GM12892 (cell line): ENCODE measurements at regions not wholly inside any gene's neighbourhood (a gene's known extent, or its start where the extent isn't known, plus 50 kb on each side); places are given as distances from the start of the nearest gene placed in this dataset.

Experiments used
- DNase-seq: peaks from one replicate; pipeline ENCODE4 v3.0.0; 2011; ENCODE audit not compliant: insufficient read length
- FAIRE-seq: peaks from 2 replicates; lab custom pipeline; 2011; peaks lifted over from hg19 to GRCh38; lab: Jason Lieb, UNC
- POLR2A ChIP-seq: IDR thresholded peaks from 2 replicates; pipeline ENCODE4 v1.6.1; 2011; ENCODE audit warnings: low read depth, low read length, control low read depth
- POLR2AphosphoS5 ChIP-seq: IDR thresholded peaks from 2 replicates; pipeline ENCODE4 v1.6.1; 2011; ENCODE audit warnings: low read depth, low read length, control low read depth
- TAF1 ChIP-seq: IDR thresholded peaks from 2 replicates; pipeline ENCODE4 v1.6.1; 2011; ENCODE audit warnings: low read depth, mild to moderate bottlenecking, control low read depth, low read length, borderline replicate concordance

DNA sequence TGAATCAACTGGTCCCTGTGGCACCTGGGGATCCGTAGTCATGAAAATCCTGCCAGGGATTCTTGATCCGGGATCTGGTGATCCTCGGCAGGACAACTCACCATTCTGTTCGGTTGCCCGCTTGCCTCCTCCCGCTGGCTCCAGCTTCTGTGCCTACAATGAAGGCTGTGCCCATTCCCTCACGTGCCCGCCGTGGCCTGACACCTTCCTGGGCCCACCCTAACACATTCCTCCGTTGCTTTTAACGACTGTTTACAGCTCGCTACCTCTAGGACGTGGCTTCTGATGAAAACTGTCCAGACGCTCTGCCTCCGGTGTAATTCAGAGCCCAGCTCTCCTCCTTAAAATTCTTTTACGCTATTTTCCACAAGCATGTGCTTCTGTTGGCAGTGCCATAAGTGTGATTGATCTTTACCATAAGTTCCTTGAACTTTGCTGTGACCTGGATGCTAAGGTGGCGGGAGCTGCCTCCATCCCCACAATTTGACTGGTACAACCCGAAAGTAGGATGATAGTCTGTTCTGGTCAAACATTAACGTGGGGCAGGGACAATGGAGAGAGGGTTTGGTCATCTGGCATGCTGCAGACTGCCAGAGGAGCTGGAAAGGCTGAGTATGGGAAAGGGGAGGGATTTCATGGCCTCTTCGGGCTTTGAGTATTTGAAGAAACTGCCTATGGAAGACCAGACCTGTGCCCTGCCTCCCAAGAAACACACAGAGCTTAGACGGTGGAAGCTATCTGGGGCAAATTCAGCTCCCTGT lies 206.8 kb upstream of the TNP1 start:
- FAIRE-seq (no peak), DNase-seq (no peak)
- TF ChIP-seq POLR2AphosphoS5: no peak
- TF ChIP-seq POLR2A: no peak
- TF ChIP-seq TAF1: no peak

- DNase-seq (no peak), FAIRE-seq (no peak)
- TF ChIP-seq TAF1 (no peak), POLR2A (no peak), POLR2AphosphoS5 (no peak)
Measured at GRCh38 chr2:217065695-217066405, 206.0 kb upstream of the TNP1 start.

DNA sequence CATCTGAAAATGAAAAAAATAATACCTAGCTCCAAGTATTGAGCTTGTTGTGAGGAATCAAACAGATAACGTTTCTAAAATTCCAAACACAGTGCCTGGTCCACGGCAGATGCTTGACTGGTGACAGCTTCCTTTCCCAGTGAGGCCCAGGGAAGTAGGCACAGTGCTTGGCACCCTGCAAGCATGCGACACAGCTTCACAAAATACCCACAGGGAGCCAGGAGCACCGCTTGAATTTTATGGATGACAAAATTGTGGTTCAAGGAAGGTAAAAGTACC lies 205.1 kb upstream of the TNP1 start:
- TF ChIP-seq POLR2A: no peak
- no peak for TF ChIP-seq POLR2AphosphoS5
- TF ChIP-seq TAF1: no peak
- DNase-seq (no peak), FAIRE-seq (no peak)

DNA sequence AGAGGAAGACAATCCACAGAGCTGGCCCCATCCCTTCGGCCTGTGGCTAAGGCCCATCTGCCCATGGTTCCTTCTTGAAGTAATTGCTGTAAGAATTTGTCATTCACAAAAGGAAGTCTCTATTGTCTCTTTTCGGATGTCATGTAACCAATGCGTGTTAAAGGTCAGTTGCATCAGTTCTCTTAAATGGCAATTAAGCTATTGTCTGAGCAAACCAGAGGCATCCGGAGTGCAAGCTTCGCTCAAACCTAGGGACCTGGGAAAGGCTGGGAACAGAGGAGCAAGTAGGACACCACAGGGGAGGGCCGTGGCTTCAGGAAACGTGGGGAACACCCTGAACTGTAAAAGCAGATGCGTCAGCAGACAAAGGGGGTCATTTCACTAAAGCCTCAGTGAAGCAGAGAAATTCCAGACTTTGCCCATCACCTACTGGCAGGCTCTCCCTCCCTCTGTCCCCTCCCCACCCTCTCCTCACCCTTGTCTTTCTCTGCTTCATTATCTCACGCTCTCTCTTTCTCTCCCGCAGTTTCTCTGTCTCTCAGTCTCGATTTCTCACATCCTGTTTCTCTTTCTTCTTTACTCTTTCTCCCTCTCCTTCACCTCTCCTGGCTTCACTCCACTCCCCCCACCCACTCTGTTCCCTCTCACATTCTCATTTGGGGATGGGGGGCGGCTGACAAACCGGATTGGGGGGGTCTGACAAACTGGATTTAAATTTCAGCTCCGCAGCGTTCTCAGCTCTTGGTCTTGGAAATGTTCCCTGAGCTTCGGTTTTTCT lies 204.6 kb upstream of the TNP1 start:
- DNase-seq (no peak), FAIRE-seq (peak; percentile 17)
- TF ChIP-seq TAF1: no peak
- no peak for TF ChIP-seq POLR2A
- no peak for TF ChIP-seq POLR2AphosphoS5

GRCh38 chr2:217063238-217063755 lies 203.4 kb upstream of the TNP1 start:
- FAIRE-seq: no peak
- no peak for DNase-seq
- TF ChIP-seq TAF1: no peak
- TF ChIP-seq POLR2A: no peak
- TF ChIP-seq POLR2AphosphoS5: no peak

DNA sequence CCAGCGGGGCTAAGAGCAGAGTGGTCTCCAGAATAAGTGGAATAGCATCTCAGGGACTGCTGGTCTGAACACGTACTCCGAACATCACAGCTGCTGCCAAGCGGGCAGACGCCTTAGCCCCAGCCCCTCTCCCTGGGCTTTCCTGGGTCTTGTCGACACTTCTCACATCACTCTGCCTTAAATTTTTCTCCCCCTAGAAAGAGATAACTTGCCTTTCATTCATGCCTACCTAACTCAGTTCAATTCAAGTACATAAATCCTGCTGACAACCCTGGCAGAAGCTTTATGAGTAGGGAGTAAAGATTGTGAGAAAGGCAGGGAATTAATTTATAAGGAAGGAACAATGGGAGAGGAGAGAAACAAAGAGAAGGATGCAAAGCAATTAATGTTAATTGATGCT lies 202.9 kb upstream of the TNP1 start:
- TF ChIP-seq POLR2AphosphoS5 (no peak), POLR2A (no peak), TAF1 (no peak)
- no peak for FAIRE-seq
- no peak for DNase-seq

DNA sequence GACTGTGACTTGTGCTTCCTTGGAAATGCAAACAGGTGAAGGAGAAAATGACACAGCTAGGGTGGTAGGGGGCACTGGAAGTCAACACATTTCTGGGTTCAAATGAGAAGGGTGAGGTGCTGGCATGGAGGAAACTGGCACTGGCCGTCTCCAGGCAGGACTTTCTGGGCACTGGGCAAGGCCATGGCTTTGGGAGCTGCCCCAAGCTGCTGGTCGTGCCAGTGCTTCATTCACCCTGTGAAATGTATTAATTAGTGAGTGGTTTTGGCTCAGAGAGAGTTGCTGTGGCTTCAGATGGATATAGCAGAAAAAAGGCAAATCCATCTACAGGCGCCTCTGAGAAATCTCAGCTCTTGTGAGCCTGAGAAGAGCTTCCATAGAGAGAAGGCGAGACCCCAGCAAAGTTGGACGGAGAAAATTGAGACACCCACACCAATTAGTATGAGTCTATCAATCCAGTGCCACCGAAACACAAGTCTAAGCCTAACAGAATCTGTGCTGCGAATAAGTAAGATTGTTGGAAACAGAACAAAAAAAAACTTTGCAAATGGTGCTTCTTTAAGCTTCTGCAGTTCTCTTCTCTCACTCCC lies 202.1 kb upstream of the TNP1 start:
- no peak for TF ChIP-seq POLR2A
- no peak for TF ChIP-seq TAF1
- no peak for TF ChIP-seq POLR2AphosphoS5
- no peak for FAIRE-seq
- no peak for DNase-seq

DNA sequence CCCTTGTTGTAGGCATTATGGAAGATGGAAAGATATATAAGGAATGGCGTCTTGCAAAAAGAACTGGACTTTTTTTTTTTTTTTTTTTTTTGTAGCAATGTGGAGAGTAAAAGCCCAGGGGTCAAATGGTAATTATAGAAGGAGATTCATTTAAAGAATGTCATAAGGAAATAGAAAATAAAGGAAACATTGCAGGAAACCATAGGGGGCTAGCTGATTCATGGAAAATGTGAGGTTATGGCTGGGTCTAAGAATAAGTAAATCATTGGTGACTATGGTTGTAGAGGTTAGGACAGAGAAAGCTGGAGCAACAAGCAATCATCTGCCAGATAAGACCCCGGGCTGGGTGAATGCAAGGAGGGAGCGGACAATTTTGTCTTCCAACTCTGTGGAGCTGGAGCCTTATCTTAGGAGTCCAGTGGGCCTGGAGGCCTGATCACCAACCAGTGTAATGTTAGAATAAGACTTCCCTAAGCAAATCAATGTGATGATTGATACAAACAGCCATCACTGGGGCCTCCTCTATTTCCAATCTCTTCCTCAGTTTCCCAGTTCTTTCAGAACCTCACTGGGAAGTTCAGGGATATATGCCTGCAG lies 201.2 kb upstream of the TNP1 start:
- no peak for DNase-seq
- no peak for FAIRE-seq
- TF ChIP-seq POLR2A (no peak), POLR2AphosphoS5 (no peak), TAF1 (no peak)

GRCh38 chr2:217060516-217060915 lies 200.7 kb upstream of the TNP1 start:
- no peak for DNase-seq
- no peak for FAIRE-seq
- no peak for TF ChIP-seq POLR2AphosphoS5

- no peak for DNase-seq
- no peak for FAIRE-seq
- TF ChIP-seq POLR2A (no peak), TAF1 (no peak), POLR2AphosphoS5 (no peak)
Measured at GRCh38 chr2:217058791-217059755, 199.2 kb upstream of the TNP1 start.
